RWPE2 (cell line): ENCODE measurements at regions not wholly inside any gene's neighbourhood (a gene's known extent, or its start where the extent isn't known, plus 50 kb on each side); places are given as distances from the start of the nearest gene placed in this dataset.

Experiments used
- ATAC-seq: fragments of 200-7000 bp; cut with Tn5 transposase; 3 replicates; pipeline ENCODE4 v1.9.1; 2021; ENCODE audit warnings: low read depth
- DNase-seq: peaks from one replicate; pipeline ENCODE4 v3.0.0-alpha.2; 2020; ENCODE audit warnings: low spot score
- H3K27ac ChIP-seq: fragments of 450-650 bp; 2 replicates; pipeline ENCODE4 v1.5.1; 2017; ENCODE audit warnings: mild to moderate bottlenecking; ENCODE audit not compliant: poor library complexity, severe bottlenecking
- H3K27me3 ChIP-seq: fragments of 250-450 bp; sonication (Bioruptor Pico); 2 replicates; pipeline ENCODE4 v1.5.1; 2021; ENCODE audit warnings: mild to moderate bottlenecking, moderate library complexity; ENCODE audit not compliant: insufficient read depth, poor library complexity, severe bottlenecking
- H3K36me3 ChIP-seq: fragments of 250-450 bp; sonication (Bioruptor Pico); 2 replicates; pipeline ENCODE4 v1.5.1; 2020; ENCODE audit warnings: low read depth, mild to moderate bottlenecking, moderate library complexity
- H3K4me1 ChIP-seq: fragments of 250-450 bp; sonication (Bioruptor Pico); 2 replicates; pipeline ENCODE4 v1.5.1; 2021; ENCODE audit warnings: mild to moderate bottlenecking, moderate library complexity; ENCODE audit not compliant: insufficient read depth, poor library complexity, severe bottlenecking
- H3K4me3 ChIP-seq: fragments of 250-450 bp; sonication (Bioruptor Pico); 2 replicates; pipeline ENCODE4 v1.5.1; 2021; ENCODE audit warnings: mild to moderate bottlenecking, moderate library complexity; ENCODE audit not compliant: severe bottlenecking
- H3K9me3 ChIP-seq: fragments of 250-450 bp; sonication (Bioruptor Pico); 2 replicates; pipeline ENCODE4 v1.5.1; 2021; ENCODE audit warnings: mild to moderate bottlenecking, moderate library complexity; ENCODE audit not compliant: severe bottlenecking
- CTCF ChIP-seq: fragments of 450-650 bp; IDR thresholded peaks from one replicate; pipeline ENCODE4 v1.5.1; 2017; ENCODE audit warnings: mild to moderate bottlenecking, moderate library complexity; ENCODE audit not compliant: poor library complexity, severe bottlenecking

GRCh38 chr4:74608151-74608949 lies 163.4 kb downstream of the AREG start:
- no peak for DNase-seq
- TF ChIP-seq CTCF: no peak
- H3K27me3 ChIP-seq: no peaks in the 10 kb centered on the region
- H3K9me3 ChIP-seq: no peaks in the 10 kb centered on the region
- no peak overlapping the region for H3K4me3 ChIP-seq
- no peak overlapping the region for H3K27ac ChIP-seq
- ATAC-seq: peak; percentile 90
- H3K36me3 ChIP-seq: no peaks in the 10 kb centered on the region
- no peaks in the 10 kb centered on the region for H3K4me1 ChIP-seq

- TF ChIP-seq CTCF: no peak
- H3K27me3 ChIP-seq: no peaks in the 10 kb centered on the region
- H3K4me1 ChIP-seq: no peaks in the 10 kb centered on the region
- DNase-seq (no peak), ATAC-seq (no peak)
- H3K27ac ChIP-seq: no peak overlapping the region
- H3K9me3 ChIP-seq: no peaks in the 10 kb centered on the region
- H3K36me3 ChIP-seq: no peaks in the 10 kb centered on the region
- no peak overlapping the region for H3K4me3 ChIP-seq
Observed at GRCh38 chr4:74610491-74610890, 165.6 kb downstream of the AREG start.

GRCh38 chr4:74612837-74613236 lies 167.9 kb downstream of the AREG start:
- Histone ChIP-seq H3K4me3 (no peak overlapping the region), H3K9me3 (no peaks in the 10 kb centered on the region), H3K27me3 (no peaks in the 10 kb centered on the region), H3K27ac (no peak overlapping the region), H3K4me1 (no peaks in the 10 kb centered on the region), H3K36me3 (no peaks in the 10 kb centered on the region; the same call in 1 of the 2 replicates)
- DNase-seq: no peak
- no peak for ATAC-seq
- TF ChIP-seq CTCF: no peak

DNA sequence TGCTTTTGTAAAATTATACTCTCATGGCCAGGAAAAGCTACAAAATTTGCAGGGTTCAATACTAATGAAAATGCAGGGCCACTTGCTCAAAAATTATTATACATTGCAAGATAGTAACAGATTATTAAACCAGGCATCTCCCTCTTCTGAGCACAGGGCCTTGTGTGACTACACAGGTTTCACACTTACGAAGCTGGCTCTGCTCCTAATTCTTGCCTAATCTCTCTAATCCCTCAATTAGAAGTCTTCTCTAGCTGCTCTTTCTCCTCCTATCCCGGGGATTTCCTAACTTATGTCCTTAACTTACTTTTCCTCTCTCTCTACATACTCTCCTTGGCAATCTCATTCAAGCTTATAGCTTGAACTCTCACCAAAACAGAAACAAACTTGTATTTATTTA lies 168.3 kb downstream of the AREG start:
- Histone ChIP-seq H3K27me3 (no peaks in the 10 kb centered on the region), H3K4me1 (no peaks in the 10 kb centered on the region), H3K9me3 (no peaks in the 10 kb centered on the region), H3K27ac (no peak overlapping the region), H3K36me3 (no peaks in the 10 kb centered on the region; the same call in 1 of the 2 replicates), H3K4me3 (no peak overlapping the region)
- no peak for TF ChIP-seq CTCF
- no peak for ATAC-seq
- no peak for DNase-seq

GRCh38 chr4:74615411-74615810 lies 170.5 kb downstream of the AREG start:
- H3K27ac ChIP-seq: no peak overlapping the region
- no peaks in the 10 kb centered on the region for H3K27me3 ChIP-seq
- no peak for TF ChIP-seq CTCF
- H3K4me1 ChIP-seq: peaks cover 13% of the 10 kb centered on the region
- ATAC-seq (no peak), DNase-seq (no peak)
- H3K36me3 ChIP-seq: no peaks in the 10 kb centered on the region; the same call in 1 of the 2 replicates
- no peaks in the 10 kb centered on the region for H3K9me3 ChIP-seq
- no peak overlapping the region for H3K4me3 ChIP-seq
